GM23248 (cell line): ENCODE measurements at regions not wholly inside any gene's neighbourhood (a gene's known extent, or its start where the extent isn't known, plus 50 kb on each side); places are given as distances from the start of the nearest gene placed in this dataset.

ENCODE experiments used
- EZH2 ChIP-seq: fragments of 200-600 bp; sonication (generic); IDR thresholded peaks from 2 replicates; pipeline ENCODE4 v1.6.1; 2018; ENCODE audit warnings: antibody characterized with exemption, mild to moderate bottlenecking; ENCODE audit not compliant: insufficient read depth, poor library complexity, severe bottlenecking
- EZH2phosphoT487 ChIP-seq: fragments of 200-600 bp; sonication (generic); IDR thresholded peaks from 2 replicates; pipeline ENCODE4 v1.6.1; 2018; ENCODE audit warnings: antibody characterized with exemption, moderate library complexity, mild to moderate bottlenecking, low read depth; ENCODE audit not compliant: insufficient read depth

- no peak for TF ChIP-seq EZH2
- TF ChIP-seq EZH2phosphoT487 = no peak
Observed at GRCh38 chr7:25664593-25664992, 436.3 kb upstream of the NPVF start.
